Renal cortex interstitium (tissue), 11 donors: ENCODE measurements at regions not wholly inside any gene's neighbourhood (a gene's known extent, or its start where the extent isn't known, plus 50 kb on each side); places are given as distances from the start of the nearest gene placed in this dataset.

ENCODE experiments used
- DNase-seq, 11 donors: peaks; one replicate each; pipeline ENCODE4 v3.0.0-alpha.2; 2013; ENCODE audit warnings: low read depth in 9 of 11, low spot score in 4 of 11; ENCODE audit errors: extremely low read depth in 1 of 11

GRCh38 chr20:54713727-54714126 is 238.3 kb downstream of the DOK5 start:
- no peak for DNase-seq

GRCh38 chr20:54711071-54711470 is 235.7 kb downstream of the DOK5 start:
- DNase-seq, result peak in 5 of 11 donors; percentile 9 to 24 (median 14)

GRCh38 chr20:54710341-54710740 is 234.9 kb downstream of the DOK5 start:
- DNase-seq, result no peak

- DNase-seq, result no peak
Observed at GRCh38 chr20:54708229-54708628, 232.8 kb downstream of the DOK5 start.

GRCh38 chr20:54707801-54708200 is 232.4 kb downstream of the DOK5 start:
- DNase-seq, result no peak

GRCh38 chr20:54706581-54706980 is 231.2 kb downstream of the DOK5 start:
- DNase-seq, result no peak

- DNase-seq, result no peak
Observed at GRCh38 chr20:54704032-54704635, 228.7 kb downstream of the DOK5 start.
